Heart right ventricle (tissue), 16 donors: ENCODE measurements at regions not wholly inside any gene's neighbourhood (a gene's known extent, or its start where the extent isn't known, plus 50 kb on each side); places are given as distances from the start of the nearest gene placed in this dataset.
"Not testable (repeated sequence)": the region's sequence is repeated elsewhere in the genome, so short reads cannot be mapped to it uniquely, and the experiment has no call there.

ENCODE experiments used
- ATAC-seq, 8 donors: fragments of 200-7000 bp; cut with Tn5 transposase; one replicate each; pipeline ENCODE4 v1.9.1; 2020; ENCODE audit warnings: mild to moderate bottlenecking in 8 of 8, moderate library complexity in 8 of 8, moderate number of reproducible peaks in 1 of 8
- DNase-seq, 2 donors: peaks; one replicate each; pipeline ENCODE4 v3.0.0-alpha.2; 2020
- H3K27ac ChIP-seq, 10 donors: fragments of 200-600 bp; sonication (generic) in 2 of 10; one replicate each; pipeline versions ENCODE4 v1.5.0 to v1.8.0; 2020 to 2022; ENCODE audit warnings: mild to moderate bottlenecking in 3 of 10
- H3K27me3 ChIP-seq, 7 donors: fragments of 200-600 bp; one replicate each; pipeline ENCODE4 v1.8.0; 2021 to 2022; ENCODE audit warnings: mild to moderate bottlenecking in 2 of 7
- H3K36me3 ChIP-seq, 9 donors: fragments of 200-600 bp; sonication (generic) in 1 of 9; one replicate each; pipeline versions ENCODE4 v1.5.0 to v1.8.0; 2020 to 2022; ENCODE audit warnings: mild to moderate bottlenecking in 2 of 9
- H3K4me1 ChIP-seq, 9 donors: fragments of 200-600 bp; sonication (generic) in 1 of 9; one replicate each; pipeline versions ENCODE4 v1.5.0 to v1.8.0; 2020 to 2022; ENCODE audit warnings: mild to moderate bottlenecking in 4 of 9
- H3K4me3 ChIP-seq, 10 donors: fragments of 200-600 bp; sonication (generic) in 2 of 10; one replicate each; pipeline versions ENCODE4 v1.5.0 to v1.8.0; 2020 to 2022; ENCODE audit warnings: mild to moderate bottlenecking in 7 of 10, moderate library complexity in 2 of 10
- H3K9me3 ChIP-seq, 11 donors: fragments of 200-600 bp in 10 of 11; sonication (generic) in 2 of 11; one replicate each; pipeline versions ENCODE4 v1.5.0 to v1.8.0; 2013 to 2022; ENCODE audit warnings: mild to moderate bottlenecking in 2 of 11, control low read depth in 1 of 11, moderate library complexity in 1 of 11
- CTCF ChIP-seq, 9 donors: fragments of 200-600 bp; sonication (generic) in 2 of 9; IDR thresholded peaks; one replicate each; pipeline versions ENCODE4 v1.5.0 to v1.8.0; 2021 to 2022; ENCODE audit warnings: antibody characterized with exemption in 9 of 9, mild to moderate bottlenecking in 5 of 9, moderate library complexity in 1 of 9
- WGBS, 2 donors: extraction: QIAGEN DNeasy Blood & Tissue Kit; methylation state at CpG; one replicate each; pipeline ENCODE4 v1.1.7; 2013; ENCODE audit warnings: inconsistent platforms in 1 of 2; 5-methylcytosine and 5-hydroxymethylcytosine counted together
- intact Hi-C, 10 donors: fragments of 100-400 bp; cut with DNase I; formaldehyde crosslinking; loops; one replicate each; pipeline versions ENCODE4 v1.11.1 to v1.14.2; 2022
- donor health status: Arrhythmogenic right ventricular cardiomyopathy.
- donor health status: ischemic (EF 13 %, LVEDD 7.1; RV severe dilation, severe dysfunction).
- donor health status: healthy with polysubstance abuse.
- donor health status: DM: no; HTN: yes; CAD: no.
- donor health status: DM: no; HTN: no; CAD: no.
- donor health status: ischemic (EF 25% LVEDD 6.9; RV normal size, moderate dysfunction).
- donor health status: ischemic (EF 25% LVEDD 5.7; RV mildly dilated, moderate dysfunction).
- donor health status: healthy.
- donor health status: DM: yes; HTN: yes; CAD: no.
- donor health status: Ischemic cardiomyopathy.
- donor health status: ischemic (EF 35%, LVEDD 5.7; RV mildly dilated, moderate dysfunction).
- donor health status: nonischemic (EF 11% LVEDD 7.7; RV severe dilation, severe dysfunction).
- donor health status: DM: yes; HTN: yes; CAD: no.
- donor health status: PGD.
- donor health status: ischemic (EF 29% LVEDD 5.4; RV normal size, mild dysfunction).
- donor health status: nonischemic (EF 23%, LVEDD 6.1; RV moderate dilation, normal function).

GRCh38 chr3:195989921-195990840 lies 81.8 kb upstream of the TNK2 start:
- Histone ChIP-seq H3K4me3 (peak overlapping the region; percentile 52 to 94 (median 74)), H3K4me1 (peaks cover 0 to 11% (median 3%) of the 10 kb centered on the region in 9 donors), H3K27ac (peak overlapping the region; percentile 77 to 95 (median 90))
- WGBS, 2 donors = 2% methylated on average over 73 to 90 of the region's 107 CpGs
- peak in 1 of 9 donors; percentile 14 for TF ChIP-seq CTCF (IDR thresholded peaks at IDR 0.05)
- H3K27me3 ChIP-seq, H3K9me3 ChIP-seq, H3K36me3 ChIP-seq, intact Hi-C loops: not testable (repeated sequence)
- DNase-seq (peak; percentile 93 to 98), ATAC-seq (peak; percentile 91 to 97 (median 96))

GRCh38 chr3:195989197-195989920 lies 81.0 kb upstream of the TNK2 start:
- H3K27ac ChIP-seq = peak overlapping the region in 9 of 10 donors; percentile 85 to 95 (median 91)
- 0 to 2% methylated on average over 14 to 18 of the region's 46 CpGs for WGBS, 2 donors
- DNase-seq = peak; percentile 34 to 64

GRCh38 chr3:195988764-195989163 lies 80.4 kb upstream of the TNK2 start:
- intact Hi-C loops, H3K9me3 ChIP-seq, DNase-seq, H3K27ac ChIP-seq, H3K27me3 ChIP-seq: not testable (repeated sequence)
- peaks cover 0 to 11% (median 3%) of the 10 kb centered on the region in 9 donors for H3K4me1 ChIP-seq
- WGBS, 2 donors = 53 to 65% methylated on average over 7 of the region's 7 CpGs
- peak in 1 of 8 donors; percentile 5 for ATAC-seq
- peak overlapping the region in 6 of 10 donors; percentile 8 to 36 (median 28) for H3K4me3 ChIP-seq
- peaks cover 0 to 15% (median 3%) of the 10 kb centered on the region in 9 donors for H3K36me3 ChIP-seq

More at GRCh38 chr3:195989197-195989920, 81.0 kb upstream of the TNK2 start:
- Histone ChIP-seq H3K4me1 (peaks cover 0 to 11% (median 3%) of the 10 kb centered on the region in 9 donors), H3K4me3 (peak overlapping the region; percentile 52 to 94 (median 74))
- H3K27me3 ChIP-seq, intact Hi-C loops, H3K36me3 ChIP-seq, H3K9me3 ChIP-seq: not testable (repeated sequence)
- peak; percentile 55 to 84 (median 72) for ATAC-seq

- Histone ChIP-seq H3K4me1 (peaks cover 0 to 11% (median 3%) of the 10 kb centered on the region in 9 donors), H3K36me3 (peaks cover 0 to 31% (median 9%) of the 10 kb centered on the region in 9 donors)
- H3K27ac ChIP-seq, intact Hi-C loops, ATAC-seq, H3K4me3 ChIP-seq, DNase-seq, H3K27me3 ChIP-seq, H3K9me3 ChIP-seq: not testable (repeated sequence)
- WGBS, 2 donors = 69 to 70% methylated on average over 3 to 5 of the region's 8 CpGs
These were observed 78.7 kb upstream of the TNK2 start for GRCh38 chr3:195987001-195987400.

- DNase-seq, H3K4me3 ChIP-seq, H3K27me3 ChIP-seq, H3K27ac ChIP-seq, intact Hi-C loops, ATAC-seq, H3K9me3 ChIP-seq: not testable (repeated sequence)
- WGBS, 2 donors = 33% methylated on average over 1 of the region's 4 CpGs; no CpG with 5 or more reads in 1 of the 2 donors
- H3K4me1 ChIP-seq = peaks cover 0 to 11% (median 3%) of the 10 kb centered on the region in 9 donors
- peaks cover 0 to 36% (median 9%) of the 10 kb centered on the region in 9 donors for H3K36me3 ChIP-seq
These were observed 78.2 kb upstream of the TNK2 start for GRCh38 chr3:195986576-195986975.

- ATAC-seq, H3K27me3 ChIP-seq, intact Hi-C loops, H3K9me3 ChIP-seq, H3K27ac ChIP-seq, H3K4me3 ChIP-seq, DNase-seq: not testable (repeated sequence)
- Histone ChIP-seq H3K36me3 (peaks cover 0 to 40% (median 11%) of the 10 kb centered on the region in 9 donors), H3K4me1 (peaks cover 0 to 10% (median 0%) of the 10 kb centered on the region in 9 donors)
- 94% methylated on average over 8 to 9 of the region's 11 CpGs for WGBS, 2 donors
These were observed 77.1 kb upstream of the TNK2 start for GRCh38 chr3:195985348-195985920.

GRCh38 chr3:195984392-195985030 lies 76.2 kb upstream of the TNK2 start:
- Histone ChIP-seq H3K36me3 (peaks cover 0 to 50% (median 19%) of the 10 kb centered on the region in 9 donors), H3K4me1 (peaks cover 0 to 10% (median 0%) of the 10 kb centered on the region in 9 donors)
- H3K27me3 ChIP-seq, intact Hi-C loops, H3K4me3 ChIP-seq, H3K27ac ChIP-seq, ATAC-seq, DNase-seq, H3K9me3 ChIP-seq: not testable (repeated sequence)
- WGBS, 2 donors = 92% methylated on average over 12 of the region's 12 CpGs

- peaks cover 0 to 56% (median 23%) of the 10 kb centered on the region in 9 donors for H3K36me3 ChIP-seq
- WGBS, 2 donors = 89 to 91% methylated on average over 16 of the region's 16 CpGs
- H3K27ac ChIP-seq, H3K4me3 ChIP-seq, intact Hi-C loops, H3K9me3 ChIP-seq, H3K27me3 ChIP-seq, H3K4me1 ChIP-seq, DNase-seq: not testable (repeated sequence)
- peak in 2 of 8 donors; percentile 24 to 53 for ATAC-seq
These were observed 75.5 kb upstream of the TNK2 start for GRCh38 chr3:195983880-195984279.

GRCh38 chr3:195982754-195983153 lies 74.4 kb upstream of the TNK2 start:
- H3K4me3 ChIP-seq, ATAC-seq, H3K27ac ChIP-seq, H3K9me3 ChIP-seq, DNase-seq, H3K4me1 ChIP-seq, intact Hi-C loops, H3K27me3 ChIP-seq: not testable (repeated sequence)
- H3K36me3 ChIP-seq = peaks cover 0 to 67% (median 30%) of the 10 kb centered on the region in 9 donors
- 94 to 95% methylated on average over 17 of the region's 17 CpGs for WGBS, 2 donors
